Stimulated activated CD4-positive, alpha-beta T cell treated with anti-CD3 and anti-CD28 coated beads, Interleukin-1b, Interleukin-23, amount 100 ng/mL, for 48 hours (primary cell): ENCODE measurements at regions not wholly inside any gene's neighbourhood (a gene's known extent, or its start where the extent isn't known, plus 50 kb on each side); places are given as distances from the start of the nearest gene placed in this dataset.
"Not testable (repeated sequence)": the region's sequence is repeated elsewhere in the genome, so short reads cannot be mapped to it uniquely, and the experiment has no call there.

Source experiments
- DNase-seq: peaks from one replicate; pipeline ENCODE4 v3.0.0-alpha.2; 2020

- DNase-seq, result no peak
Observed at GRCh38 chr16:80116711-80117110, 424.1 kb upstream of the DYNLRB2 start.

- no peak for DNase-seq
Observed at GRCh38 chr16:80114699-80115098, 426.1 kb upstream of the DYNLRB2 start.

GRCh38 chr16:80113873-80114574 lies 426.8 kb upstream of the DYNLRB2 start:
- no peak for DNase-seq

DNA sequence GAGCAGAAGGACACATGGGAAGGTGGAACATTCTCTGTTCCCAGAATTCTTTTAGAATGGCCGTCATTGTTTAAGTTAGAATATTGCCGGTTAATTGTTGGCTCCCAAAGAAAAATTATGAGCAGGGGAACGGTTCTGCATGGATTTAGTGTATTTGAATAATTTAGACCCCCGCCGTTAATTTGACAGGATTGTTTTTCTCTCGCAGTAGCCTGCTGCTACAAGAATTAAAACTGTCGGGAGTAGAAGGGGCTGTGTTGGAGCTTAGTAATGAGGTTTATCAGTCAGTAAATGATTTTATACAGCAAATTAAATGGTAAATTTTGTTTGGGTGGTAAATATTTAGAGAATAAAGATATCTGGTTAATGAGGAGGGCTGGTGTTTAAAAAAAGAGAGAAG lies 431.2 kb upstream of the DYNLRB2 start:
- no peak for DNase-seq

DNA sequence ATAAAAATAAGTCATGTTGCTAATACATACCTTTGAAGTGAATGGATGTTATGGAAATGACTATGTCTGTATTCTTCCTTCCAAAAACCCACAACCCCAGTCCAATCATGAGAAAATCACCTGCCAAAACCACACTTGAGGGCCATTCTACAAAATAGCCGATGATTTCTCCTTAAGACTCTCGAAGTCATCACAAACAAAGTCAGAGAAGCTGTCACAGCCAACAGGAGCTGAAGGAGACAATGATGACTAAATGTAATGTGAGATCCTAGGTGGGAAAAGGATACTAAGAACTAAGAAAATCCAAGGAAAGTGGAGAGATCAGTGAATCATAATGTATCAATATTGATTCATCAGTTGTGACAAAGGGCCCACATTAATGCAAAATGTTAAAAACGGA lies 432.9 kb upstream of the DYNLRB2 start:
- no peak for DNase-seq

GRCh38 chr16:80105751-80106150 lies 435.0 kb upstream of the DYNLRB2 start:
- DNase-seq, result no peak

- no peak for DNase-seq
Observed at GRCh38 chr16:80105160-80105559, 435.6 kb upstream of the DYNLRB2 start.

DNA sequence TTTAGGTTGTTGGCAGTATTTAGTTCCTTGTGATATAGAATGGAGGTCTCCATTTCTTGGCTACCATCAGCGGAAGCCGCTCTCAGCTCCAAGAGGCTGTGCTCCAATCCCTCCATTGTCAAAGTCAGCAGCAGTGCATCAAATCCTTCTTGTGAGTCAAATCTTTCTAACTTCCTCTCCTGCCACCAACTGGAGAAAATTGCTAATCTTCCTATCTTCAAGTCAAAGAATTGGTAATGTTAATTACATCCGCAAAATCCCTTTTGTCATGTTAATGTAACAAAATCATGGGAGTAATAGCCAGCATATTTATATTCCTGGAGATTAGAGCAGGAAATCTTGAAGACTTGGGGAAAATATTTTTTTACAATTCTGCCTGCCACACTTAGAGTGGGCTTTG lies 436.4 kb upstream of the DYNLRB2 start:
- no peak for DNase-seq

- no peak for DNase-seq
Observed at GRCh38 chr16:80103463-80103862, 437.3 kb upstream of the DYNLRB2 start.

- DNase-seq, result no peak
Observed at GRCh38 chr16:80100846-80101451, 439.8 kb upstream of the DYNLRB2 start.

DNA sequence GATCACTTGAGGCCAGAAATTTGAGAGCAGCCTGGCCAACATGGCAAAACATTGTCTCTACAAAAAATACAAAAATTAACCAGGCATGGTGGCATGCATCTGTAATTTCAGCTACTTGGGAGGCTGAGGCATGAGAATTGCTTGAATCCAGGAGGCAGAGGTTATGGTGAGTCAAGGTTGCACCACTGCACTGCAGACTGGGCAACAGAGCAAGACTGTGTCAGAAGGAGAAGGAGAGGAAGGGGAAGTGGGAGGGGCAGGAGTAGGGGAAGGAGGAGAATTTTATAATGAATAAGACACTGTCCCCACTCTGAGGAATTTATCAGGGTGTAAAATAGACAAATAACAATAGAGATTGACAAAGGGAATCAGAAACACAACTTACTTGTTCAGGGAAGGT lies 440.6 kb upstream of the DYNLRB2 start:
- DNase-seq, result no peak

- no peak for DNase-seq
Observed at GRCh38 chr16:80097098-80097497, 443.7 kb upstream of the DYNLRB2 start.

DNA sequence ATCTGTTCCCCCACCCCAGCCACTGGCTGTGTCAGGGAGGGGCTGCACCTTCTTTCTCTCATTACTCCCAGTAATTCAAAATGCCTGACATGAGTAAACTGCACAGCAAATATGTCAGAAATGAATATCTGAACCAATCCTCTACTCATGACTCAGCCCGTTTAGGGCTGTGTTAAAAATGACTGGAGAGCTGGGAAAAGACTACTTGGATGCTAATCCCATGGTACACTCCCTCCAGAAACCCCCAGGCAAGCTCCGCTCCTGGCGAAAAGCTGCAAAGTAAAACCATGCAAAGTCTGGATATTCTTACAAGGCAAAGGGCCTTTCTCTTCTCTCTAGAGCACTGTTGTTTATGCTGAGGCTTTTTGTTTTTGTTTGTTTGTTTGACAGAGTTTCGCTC lies 448.1 kb upstream of the DYNLRB2 start:
- DNase-seq, result no peak

DNA sequence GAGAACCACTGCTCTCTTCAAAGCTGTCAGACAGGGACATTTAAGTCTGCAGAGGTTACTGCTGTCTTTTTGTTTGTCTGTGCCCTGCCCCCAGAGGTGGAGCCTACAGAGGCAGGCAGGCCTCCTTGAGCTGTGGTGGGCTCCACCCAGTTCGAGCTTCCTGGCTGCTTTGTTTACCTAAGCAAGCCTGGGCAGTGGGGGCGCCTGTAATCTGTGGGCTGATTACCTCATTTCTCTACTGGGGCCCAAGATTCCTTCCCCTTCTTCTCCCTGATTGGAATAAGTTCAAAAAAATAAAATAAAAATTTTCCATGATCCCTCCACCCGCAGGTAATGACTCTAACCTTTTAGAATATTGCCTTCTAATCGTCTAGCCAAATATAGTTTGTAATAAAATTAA lies 449.3 kb upstream of the DYNLRB2 start:
- DNase-seq, result not testable (repeated sequence)

DNA sequence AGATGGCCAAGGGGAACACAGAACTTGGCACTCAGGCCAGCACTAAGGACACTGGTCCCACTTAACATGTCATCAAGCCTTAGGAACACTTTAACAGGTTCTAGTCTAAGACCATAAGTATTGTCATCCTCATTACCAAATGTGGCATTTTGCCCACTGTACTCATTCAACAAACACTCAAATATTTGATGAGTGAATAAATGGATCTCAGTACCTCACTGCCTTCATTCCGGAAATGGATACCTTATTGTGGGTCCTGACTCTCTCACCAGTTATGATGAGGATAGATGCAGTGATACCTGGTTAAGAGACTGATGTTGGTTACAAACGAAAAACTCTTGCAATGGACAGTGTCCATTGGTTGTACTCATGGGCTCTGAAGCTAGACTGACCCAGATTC lies 455.2 kb upstream of the DYNLRB2 start:
- DNase-seq, result no peak

- no peak for DNase-seq
Observed at GRCh38 chr16:80084614-80085013, 456.2 kb upstream of the DYNLRB2 start.

DNA sequence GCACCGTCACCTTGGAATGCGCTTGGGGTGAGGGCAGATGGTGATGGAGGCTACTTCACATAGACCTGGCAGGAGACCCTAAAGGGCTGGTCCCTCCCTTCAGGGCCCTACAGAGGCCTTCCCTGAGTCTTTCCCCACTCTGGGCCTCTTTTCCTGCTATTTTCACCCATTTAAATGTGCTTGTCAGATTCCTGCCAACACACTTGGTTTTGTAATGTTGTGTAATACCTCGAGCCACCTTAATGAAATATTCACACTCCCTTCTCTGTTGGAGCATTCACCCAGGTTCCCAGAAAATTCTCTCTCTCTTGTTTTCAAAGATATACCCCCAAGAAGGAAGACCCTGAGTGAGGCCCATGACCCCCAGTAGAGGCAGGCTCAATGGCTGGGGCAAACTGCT lies 456.6 kb upstream of the DYNLRB2 start:
- DNase-seq, result no peak

- no peak for DNase-seq
Observed at GRCh38 chr16:80082906-80083305, 457.9 kb upstream of the DYNLRB2 start.

DNA sequence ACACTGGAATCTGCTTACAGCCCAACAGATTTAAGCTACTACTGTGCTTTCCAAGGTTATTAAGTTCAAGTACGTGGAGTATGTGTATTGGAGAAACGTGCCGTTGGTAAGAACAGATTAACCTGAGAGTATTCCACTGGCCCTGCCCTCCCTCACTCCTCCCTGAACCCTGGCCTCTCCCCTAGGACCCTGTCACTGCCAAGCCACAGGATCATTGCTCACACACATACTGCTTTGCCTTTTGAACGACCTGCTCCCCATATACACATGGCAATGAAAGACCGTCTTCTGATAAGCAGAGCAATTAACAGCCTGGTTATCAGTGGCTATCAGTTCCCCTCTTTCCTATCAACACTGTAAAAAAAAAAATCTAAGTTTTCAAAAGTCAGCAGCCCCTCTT lies 458.9 kb upstream of the DYNLRB2 start:
- DNase-seq, result no peak

- no peak for DNase-seq
Observed at GRCh38 chr16:80080287-80080851, 460.4 kb upstream of the DYNLRB2 start.

- no peak for DNase-seq
Observed at GRCh38 chr16:80079072-80079471, 461.7 kb upstream of the DYNLRB2 start.

GRCh38 chr16:80077696-80078095 lies 463.1 kb upstream of the DYNLRB2 start:
- no peak for DNase-seq

DNA sequence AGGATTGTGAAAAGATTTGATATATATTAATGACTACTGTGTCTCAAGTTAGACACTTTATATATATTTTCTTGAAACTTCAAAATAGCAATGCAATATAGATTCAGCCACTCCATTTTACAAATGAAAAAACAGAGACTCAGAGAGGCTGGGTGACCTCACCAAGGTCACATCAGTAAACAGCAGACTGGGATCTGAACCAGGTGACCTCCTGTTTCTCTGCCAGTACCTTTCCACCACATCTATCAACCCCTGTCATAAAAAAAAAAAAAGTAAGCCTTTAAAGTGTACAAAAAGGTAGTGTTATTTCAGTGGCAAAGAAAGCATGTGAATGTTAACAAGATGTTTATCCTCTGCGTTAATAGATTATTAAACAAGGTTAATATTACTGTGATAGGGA lies 466.5 kb upstream of the DYNLRB2 start:
- no peak for DNase-seq

- no peak for DNase-seq
Observed at GRCh38 chr16:80071964-80072456, 468.8 kb upstream of the DYNLRB2 start.
